ENCODE measurements at regions not wholly inside any gene's neighbourhood (a gene's known extent, or its start where the extent isn't known, plus 50 kb on each side); places are given as distances from the start of the nearest gene placed in this dataset.

DNA sequence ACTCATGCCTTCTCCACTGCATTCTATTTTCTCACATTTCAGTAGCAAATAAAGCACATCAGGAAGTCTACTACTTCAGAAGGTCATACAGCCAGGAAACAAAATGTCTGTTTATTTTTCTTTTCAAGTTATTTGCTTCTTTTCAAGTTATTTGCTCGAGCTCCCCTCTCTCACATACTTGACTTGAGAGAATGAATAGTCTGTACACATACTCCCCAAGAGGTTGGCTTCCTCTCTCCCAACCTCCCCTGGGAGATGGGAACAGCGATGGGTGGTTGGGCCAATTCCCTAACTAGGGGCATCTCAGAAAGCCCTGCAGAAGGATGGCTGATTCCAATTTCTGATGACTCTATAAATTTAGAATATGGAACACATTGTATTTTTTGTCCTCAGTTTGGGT is 64.7 kb upstream of the PTPN13 start:
- Histone ChIP-seq H3K4me1 (ENCODE audit: control insufficient read depth, extremely low read depth, insufficient read depth, low read length) (no peaks in the 10 kb centered on the region), H4K20me1 (ENCODE audit: control insufficient read depth, extremely low read depth, insufficient read depth, low read length) (no peaks in the 10 kb centered on the region), H3K27ac (ENCODE audit: insufficient read depth, low read length) (no peak overlapping the region), H3K4me3 (replicated peaks in 1 of 4; ENCODE audit: control extremely low read depth in 1 of 4, insufficient read depth in 1 of 4, low read depth in 3 of 4, low read length in 4 of 4) (no peak overlapping the region), H3K4me2 (ENCODE audit: extremely low read depth, insufficient read depth, low read length) (no peak overlapping the region), H3K27me3 (ENCODE audit: control insufficient read depth, insufficient read depth, low read length) (no peaks in the 10 kb centered on the region), H2AFZ (ENCODE audit: low read length) (no peak overlapping the region), H3K9me3 (ENCODE audit: control insufficient read depth, insufficient read depth, low read depth, low read length) (no peaks in the 10 kb centered on the region), H3K79me2 (ENCODE audit: control insufficient read depth, insufficient read depth, low read length) (no peaks in the 10 kb centered on the region), H3K36me3 (ENCODE audit: control insufficient read depth, insufficient read depth, low read length) (no peaks in the 10 kb centered on the region), H3K9ac (ENCODE audit: insufficient read depth, low read length) (no peak overlapping the region)
- DNase-seq (ENCODE audit: low read depth in 2 of 2), result no peak
- TF ChIP-seq EZH2 (IDR thresholded peaks at IDR 0.05; ENCODE audit: low read length, missing control alignments), result no peak

- DNase-seq (ENCODE audit: low read depth in 2 of 2), result no peak
- Histone ChIP-seq H3K27ac (ENCODE audit: insufficient read depth, low read length) (no peak overlapping the region), H2AFZ (ENCODE audit: low read length) (no peak overlapping the region), H3K79me2 (ENCODE audit: control insufficient read depth, insufficient read depth, low read length) (no peaks in the 10 kb centered on the region), H3K4me3 (replicated peaks in 1 of 4; ENCODE audit: control extremely low read depth in 1 of 4, insufficient read depth in 1 of 4, low read depth in 3 of 4, low read length in 4 of 4) (no peak overlapping the region), H4K20me1 (ENCODE audit: control insufficient read depth, extremely low read depth, insufficient read depth, low read length) (no peaks in the 10 kb centered on the region), H3K4me1 (ENCODE audit: control insufficient read depth, extremely low read depth, insufficient read depth, low read length) (no peaks in the 10 kb centered on the region), H3K4me2 (ENCODE audit: extremely low read depth, insufficient read depth, low read length) (no peak overlapping the region), H3K27me3 (ENCODE audit: control insufficient read depth, insufficient read depth, low read length) (no peaks in the 10 kb centered on the region), H3K9me3 (ENCODE audit: control insufficient read depth, insufficient read depth, low read depth, low read length) (no peaks in the 10 kb centered on the region), H3K9ac (ENCODE audit: insufficient read depth, low read length) (no peak overlapping the region), H3K36me3 (ENCODE audit: control insufficient read depth, insufficient read depth, low read length) (no peaks in the 10 kb centered on the region)
- TF ChIP-seq, protein P1, sequence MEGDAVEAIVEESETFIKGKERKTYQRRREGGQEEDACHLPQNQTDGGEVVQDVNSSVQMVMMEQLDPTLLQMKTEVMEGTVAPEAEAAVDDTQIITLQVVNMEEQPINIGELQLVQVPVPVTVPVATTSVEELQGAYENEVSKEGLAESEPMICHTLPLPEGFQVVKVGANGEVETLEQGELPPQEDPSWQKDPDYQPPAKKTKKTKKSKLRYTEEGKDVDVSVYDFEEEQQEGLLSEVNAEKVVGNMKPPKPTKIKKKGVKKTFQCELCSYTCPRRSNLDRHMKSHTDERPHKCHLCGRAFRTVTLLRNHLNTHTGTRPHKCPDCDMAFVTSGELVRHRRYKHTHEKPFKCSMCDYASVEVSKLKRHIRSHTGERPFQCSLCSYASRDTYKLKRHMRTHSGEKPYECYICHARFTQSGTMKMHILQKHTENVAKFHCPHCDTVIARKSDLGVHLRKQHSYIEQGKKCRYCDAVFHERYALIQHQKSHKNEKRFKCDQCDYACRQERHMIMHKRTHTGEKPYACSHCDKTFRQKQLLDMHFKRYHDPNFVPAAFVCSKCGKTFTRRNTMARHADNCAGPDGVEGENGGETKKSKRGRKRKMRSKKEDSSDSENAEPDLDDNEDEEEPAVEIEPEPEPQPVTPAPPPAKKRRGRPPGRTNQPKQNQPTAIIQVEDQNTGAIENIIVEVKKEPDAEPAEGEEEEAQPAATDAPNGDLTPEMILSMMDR (conservative IDR thresholded peaks at IDR 0.05 in 1 of 2, IDR thresholded peaks at IDR 0.05 in 1 of 2; ENCODE audit: low read depth in 1 of 2, low read length in 2 of 2), result no peak
Observed at GRCh38 chr4:86530183-86530582, 63.9 kb upstream of the PTPN13 start.

- H3K79me2 ChIP-seq (ENCODE audit: control insufficient read depth, insufficient read depth, low read length), result no peaks in the 10 kb centered on the region
- no peaks in the 10 kb centered on the region for H4K20me1 ChIP-seq (ENCODE audit: control insufficient read depth, extremely low read depth, insufficient read depth, low read length)
- H3K9me3 ChIP-seq (ENCODE audit: control insufficient read depth, insufficient read depth, low read depth, low read length), result no peaks in the 10 kb centered on the region
- TF ChIP-seq, protein P1 (conservative IDR thresholded peaks at IDR 0.05 in 1 of 2, IDR thresholded peaks at IDR 0.05 in 1 of 2; ENCODE audit: low read depth in 1 of 2, low read length in 2 of 2), result no peak
- TF ChIP-seq EZH2 (IDR thresholded peaks at IDR 0.05; ENCODE audit: low read length, missing control alignments), result no peak
- no peaks in the 10 kb centered on the region for H3K27me3 ChIP-seq (ENCODE audit: control insufficient read depth, insufficient read depth, low read length)
- no peaks in the 10 kb centered on the region for H3K36me3 ChIP-seq (ENCODE audit: control insufficient read depth, insufficient read depth, low read length)
- no peak for DNase-seq (ENCODE audit: low read depth in 2 of 2)
- H3K4me2 ChIP-seq (ENCODE audit: extremely low read depth, insufficient read depth, low read length), result no peak overlapping the region
- H2AFZ ChIP-seq (ENCODE audit: low read length), result no peak overlapping the region
- H3K4me1 ChIP-seq (ENCODE audit: control insufficient read depth, extremely low read depth, insufficient read depth, low read length), result no peaks in the 10 kb centered on the region
- no peak overlapping the region for H3K27ac ChIP-seq (ENCODE audit: insufficient read depth, low read length)
- H3K9ac ChIP-seq (ENCODE audit: insufficient read depth, low read length), result no peak overlapping the region
- H3K4me3 ChIP-seq (replicated peaks in 1 of 4; ENCODE audit: control extremely low read depth in 1 of 4, insufficient read depth in 1 of 4, low read depth in 3 of 4, low read length in 4 of 4), result no peak overlapping the region
Observed at GRCh38 chr4:86531440-86531839, 62.7 kb upstream of the PTPN13 start.
